WTC11 (cell line): ENCODE measurements at regions not wholly inside any gene's neighbourhood (a gene's known extent, or its start where the extent isn't known, plus 50 kb on each side); places are given as distances from the start of the nearest gene placed in this dataset.

Source experiments
- ATAC-seq: fragments of 200-7000 bp; cut with Tn5 transposase; 2 replicates; pipeline ENCODE4 v1.10.0; 2021; ENCODE audit warnings: mild to moderate bottlenecking, moderate library complexity
- CTCF ChIA-PET: fragments of 300-600 bp; sonication (Branson Sonifier 250); formaldehyde crosslinking; loops from one replicate; lab custom pipeline; 2021; ENCODE audit warnings: antibody characterized with exemption; lab: Charles Lee
- POLR2A ChIA-PET: fragments of 350-600 bp; sonication (Branson Sonifier 250); formaldehyde crosslinking; loops from one replicate; lab custom pipeline; 2021; ENCODE audit warnings: antibody characterized with exemption; lab: Charles Lee
- DNase-seq: peaks from one replicate; pipeline ENCODE4 v3.0.0; 2021; ENCODE audit warnings: low spot score
- H3K27ac Mint-ChIP-seq: 2 replicates; pipeline ENCODE4 v1.8.0; 2021; ENCODE audit warnings: mixed read lengths
- H3K27me3 Mint-ChIP-seq: 2 replicates; pipeline ENCODE4 v1.8.0; 2021; ENCODE audit warnings: low read depth, mild to moderate bottlenecking, moderate library complexity, mixed read lengths
- H3K36me3 Mint-ChIP-seq: 2 replicates; pipeline ENCODE4 v1.8.0; 2021; ENCODE audit warnings: mixed read lengths
- H3K4me1 Mint-ChIP-seq: 2 replicates; pipeline ENCODE4 v1.8.0; 2022; ENCODE audit warnings: mixed read lengths
- H3K4me3 Mint-ChIP-seq: 2 replicates; pipeline ENCODE4 v1.8.0; 2021; ENCODE audit warnings: mild to moderate bottlenecking, moderate library complexity, mixed read lengths
- H3K9me3 Mint-ChIP-seq: 2 replicates; pipeline ENCODE4 v1.8.0; 2021; ENCODE audit warnings: mixed read lengths
- CREM ChIP-seq: sonication (generic); formaldehyde crosslinking; IDR thresholded peaks from 2 replicates; pipeline ENCODE4 v1.8.1; 2022; ENCODE audit warnings: mild to moderate bottlenecking, missing genetic modification reagents, moderate library complexity
- CTCF ChIP-seq: fragments of 200-600 bp; IDR thresholded peaks from 2 replicates; pipeline ENCODE4 v1.8.0; 2022; ENCODE audit warnings: antibody characterized with exemption
- ESRRA ChIP-seq: sonication (generic); formaldehyde crosslinking; IDR thresholded peaks from 2 replicates; pipeline ENCODE4 v1.8.1; 2022; ENCODE audit warnings: mild to moderate bottlenecking, missing genetic modification reagents, borderline replicate concordance
- FOXP1 ChIP-seq: sonication (generic); formaldehyde crosslinking; IDR thresholded peaks from 2 replicates; pipeline ENCODE4 v1.8.0; 2022; ENCODE audit warnings: missing genetic modification reagents, mild to moderate bottlenecking, moderate library complexity, borderline replicate concordance
- FOXP4 ChIP-seq: sonication (generic); formaldehyde crosslinking; IDR thresholded peaks from 2 replicates; pipeline ENCODE4 v1.8.0; 2022; ENCODE audit warnings: mild to moderate bottlenecking, missing genetic modification reagents
- IRF2 ChIP-seq: sonication (generic); formaldehyde crosslinking; IDR thresholded peaks from 2 replicates; pipeline ENCODE4 v1.8.0; 2022; ENCODE audit warnings: low read depth, missing genetic modification reagents, borderline replicate concordance
- NR2C2 ChIP-seq: sonication (generic); formaldehyde crosslinking; IDR thresholded peaks from 2 replicates; pipeline ENCODE4 v1.8.0; 2022; ENCODE audit warnings: mild to moderate bottlenecking, missing genetic modification reagents
- RELA ChIP-seq: sonication (generic); formaldehyde crosslinking; IDR thresholded peaks from 2 replicates; pipeline ENCODE4 v1.8.1; 2022; ENCODE audit warnings: missing genetic modification reagents, mild to moderate bottlenecking, borderline replicate concordance
- SP1 ChIP-seq: sonication (generic); formaldehyde crosslinking; conservative IDR thresholded peaks from 2 replicates; pipeline ENCODE4 v1.8.1; 2022; ENCODE audit warnings: missing genetic modification reagents
- TCF7 ChIP-seq: sonication (generic); formaldehyde crosslinking; IDR thresholded peaks from 2 replicates; pipeline ENCODE4 v1.8.0; 2022; ENCODE audit warnings: mild to moderate bottlenecking, low read depth, missing genetic modification reagents, moderate library complexity
- ZBTB21 ChIP-seq: sonication (generic); formaldehyde crosslinking; IDR thresholded peaks from 2 replicates; pipeline ENCODE4 v1.8.1; 2023; ENCODE audit warnings: mild to moderate bottlenecking, missing genetic modification reagents, borderline replicate concordance
- ZNF263 ChIP-seq: sonication (generic); formaldehyde crosslinking; IDR thresholded peaks from 2 replicates; pipeline ENCODE4 v1.8.1; 2022; ENCODE audit warnings: low read depth, mild to moderate bottlenecking, moderate library complexity, missing genetic modification reagents
- TF ChIP-seq, protein P1 (sequence below): sonication (generic); formaldehyde crosslinking; IDR thresholded peaks from 2 replicates; pipeline ENCODE4 v1.8.0; 2022; ENCODE audit warnings: mild to moderate bottlenecking, missing genetic modification reagents
- TF ChIP-seq, protein P2 (sequence below): sonication (generic); formaldehyde crosslinking; IDR thresholded peaks from 2 replicates; pipeline ENCODE4 v1.8.1; 2023; ENCODE audit warnings: mild to moderate bottlenecking, moderate library complexity, missing genetic modification reagents
- TF ChIP-seq, protein P3 (sequence below): sonication (generic); formaldehyde crosslinking; IDR thresholded peaks from 2 replicates; pipeline ENCODE4 v1.8.0; 2022; ENCODE audit warnings: mild to moderate bottlenecking, missing genetic modification reagents
- TF ChIP-seq, protein P4 (sequence below): sonication (generic); formaldehyde crosslinking; IDR thresholded peaks from 2 replicates; pipeline ENCODE4 v1.8.1; 2023; ENCODE audit warnings: mild to moderate bottlenecking, missing genetic modification reagents, borderline replicate concordance
- TF ChIP-seq, protein P5 (sequence below): sonication (generic); formaldehyde crosslinking; IDR thresholded peaks from 2 replicates; pipeline ENCODE4 v1.8.1; 2022; ENCODE audit warnings: mild to moderate bottlenecking, moderate library complexity, missing genetic modification reagents

GRCh38 chr9:13904311-13904710 lies 409.6 kb downstream of the NFIB start:
- Mint-ChIP-seq H3K9me3 (peaks cover 21% of the 10 kb centered on the region), H3K27ac (no peak overlapping the region), H3K27me3 (no peaks in the 10 kb centered on the region; the same call in 1 of the 2 replicates), H3K4me1 (peaks cover 26% of the 10 kb centered on the region)
- CTCF ChIA-PET: no interaction called here
- no peak for DNase-seq
- no peak for ATAC-seq
- TF ChIP-seq IRF2 (CRISPR knock-in tag) (no peak), CTCF (no peak), SP1 (CRISPR knock-in tag) (no peak), FOXP1 (CRISPR knock-in tag) (no peak), ZBTB21 (CRISPR knock-in tag) (no peak), NR2C2 (CRISPR knock-in tag) (no peak), FOXP4 (no peak), ESRRA (CRISPR knock-in tag) (no peak), CREM (CRISPR knock-in tag) (no peak), RELA (CRISPR knock-in tag) (no peak), ZNF263 (CRISPR knock-in tag) (no peak), TCF7 (CRISPR knock-in tag) (no peak)
- TF ChIP-seq, protein P1, sequence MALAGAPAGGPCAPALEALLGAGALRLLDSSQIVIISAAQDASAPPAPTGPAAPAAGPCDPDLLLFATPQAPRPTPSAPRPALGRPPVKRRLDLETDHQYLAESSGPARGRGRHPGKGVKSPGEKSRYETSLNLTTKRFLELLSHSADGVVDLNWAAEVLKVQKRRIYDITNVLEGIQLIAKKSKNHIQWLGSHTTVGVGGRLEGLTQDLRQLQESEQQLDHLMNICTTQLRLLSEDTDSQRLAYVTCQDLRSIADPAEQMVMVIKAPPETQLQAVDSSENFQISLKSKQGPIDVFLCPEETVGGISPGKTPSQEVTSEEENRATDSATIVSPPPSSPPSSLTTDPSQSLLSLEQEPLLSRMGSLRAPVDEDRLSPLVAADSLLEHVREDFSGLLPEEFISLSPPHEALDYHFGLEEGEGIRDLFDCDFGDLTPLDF (CRISPR knock-in tag): no peak
- TF ChIP-seq, protein P2, sequence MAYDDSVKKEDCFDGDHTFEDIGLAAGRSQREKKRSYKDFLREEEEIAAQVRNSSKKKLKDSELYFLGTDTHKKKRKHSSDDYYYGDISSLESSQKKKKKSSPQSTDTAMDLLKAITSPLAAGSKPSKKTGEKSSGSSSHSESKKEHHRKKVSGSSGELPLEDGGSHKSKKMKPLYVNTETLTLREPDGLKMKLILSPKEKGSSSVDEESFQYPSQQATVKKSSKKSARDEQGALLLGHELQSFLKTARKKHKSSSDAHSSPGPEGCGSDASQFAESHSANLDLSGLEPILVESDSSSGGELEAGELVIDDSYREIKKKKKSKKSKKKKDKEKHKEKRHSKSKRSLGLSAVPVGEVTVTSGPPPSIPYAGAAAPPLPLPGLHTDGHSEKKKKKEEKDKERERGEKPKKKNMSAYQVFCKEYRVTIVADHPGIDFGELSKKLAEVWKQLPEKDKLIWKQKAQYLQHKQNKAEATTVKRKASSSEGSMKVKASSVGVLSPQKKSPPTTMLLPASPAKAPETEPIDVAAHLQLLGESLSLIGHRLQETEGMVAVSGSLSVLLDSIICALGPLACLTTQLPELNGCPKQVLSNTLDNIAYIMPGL (CRISPR knock-in tag): no peak
- TF ChIP-seq, protein P3, sequence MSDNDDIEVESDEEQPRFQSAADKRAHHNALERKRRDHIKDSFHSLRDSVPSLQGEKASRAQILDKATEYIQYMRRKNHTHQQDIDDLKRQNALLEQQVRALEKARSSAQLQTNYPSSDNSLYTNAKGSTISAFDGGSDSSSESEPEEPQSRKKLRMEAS (CRISPR knock-in tag): no peak
- TF ChIP-seq, protein P4, sequence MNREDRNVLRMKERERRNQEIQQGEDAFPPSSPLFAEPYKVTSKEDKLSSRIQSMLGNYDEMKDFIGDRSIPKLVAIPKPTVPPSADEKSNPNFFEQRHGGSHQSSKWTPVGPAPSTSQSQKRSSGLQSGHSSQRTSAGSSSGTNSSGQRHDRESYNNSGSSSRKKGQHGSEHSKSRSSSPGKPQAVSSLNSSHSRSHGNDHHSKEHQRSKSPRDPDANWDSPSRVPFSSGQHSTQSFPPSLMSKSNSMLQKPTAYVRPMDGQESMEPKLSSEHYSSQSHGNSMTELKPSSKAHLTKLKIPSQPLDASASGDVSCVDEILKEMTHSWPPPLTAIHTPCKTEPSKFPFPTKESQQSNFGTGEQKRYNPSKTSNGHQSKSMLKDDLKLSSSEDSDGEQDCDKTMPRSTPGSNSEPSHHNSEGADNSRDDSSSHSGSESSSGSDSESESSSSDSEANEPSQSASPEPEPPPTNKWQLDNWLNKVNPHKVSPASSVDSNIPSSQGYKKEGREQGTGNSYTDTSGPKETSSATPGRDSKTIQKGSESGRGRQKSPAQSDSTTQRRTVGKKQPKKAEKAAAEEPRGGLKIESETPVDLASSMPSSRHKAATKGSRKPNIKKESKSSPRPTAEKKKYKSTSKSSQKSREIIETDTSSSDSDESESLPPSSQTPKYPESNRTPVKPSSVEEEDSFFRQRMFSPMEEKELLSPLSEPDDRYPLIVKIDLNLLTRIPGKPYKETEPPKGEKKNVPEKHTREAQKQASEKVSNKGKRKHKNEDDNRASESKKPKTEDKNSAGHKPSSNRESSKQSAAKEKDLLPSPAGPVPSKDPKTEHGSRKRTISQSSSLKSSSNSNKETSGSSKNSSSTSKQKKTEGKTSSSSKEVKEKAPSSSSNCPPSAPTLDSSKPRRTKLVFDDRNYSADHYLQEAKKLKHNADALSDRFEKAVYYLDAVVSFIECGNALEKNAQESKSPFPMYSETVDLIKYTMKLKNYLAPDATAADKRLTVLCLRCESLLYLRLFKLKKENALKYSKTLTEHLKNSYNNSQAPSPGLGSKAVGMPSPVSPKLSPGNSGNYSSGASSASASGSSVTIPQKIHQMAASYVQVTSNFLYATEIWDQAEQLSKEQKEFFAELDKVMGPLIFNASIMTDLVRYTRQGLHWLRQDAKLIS (CRISPR knock-in tag): no peak
- TF ChIP-seq, protein P5, sequence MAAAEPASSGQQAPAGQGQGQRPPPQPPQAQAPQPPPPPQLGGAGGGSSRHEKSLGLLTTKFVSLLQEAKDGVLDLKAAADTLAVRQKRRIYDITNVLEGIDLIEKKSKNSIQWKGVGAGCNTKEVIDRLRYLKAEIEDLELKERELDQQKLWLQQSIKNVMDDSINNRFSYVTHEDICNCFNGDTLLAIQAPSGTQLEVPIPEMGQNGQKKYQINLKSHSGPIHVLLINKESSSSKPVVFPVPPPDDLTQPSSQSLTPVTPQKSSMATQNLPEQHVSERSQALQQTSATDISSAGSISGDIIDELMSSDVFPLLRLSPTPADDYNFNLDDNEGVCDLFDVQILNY (CRISPR knock-in tag): no peak
- TF ChIP-seq, all 79 proteins: peak for 0
- peaks cover 15% of the 10 kb centered on the region for H3K36me3 Mint-ChIP-seq
- POLR2A ChIA-PET: no interaction called here
- H3K4me3 Mint-ChIP-seq: no peak overlapping the region
